ENCODE measurements at regions not wholly inside any gene's neighbourhood (a gene's known extent, or its start where the extent isn't known, plus 50 kb on each side); places are given as distances from the start of the nearest gene placed in this dataset.

DNA sequence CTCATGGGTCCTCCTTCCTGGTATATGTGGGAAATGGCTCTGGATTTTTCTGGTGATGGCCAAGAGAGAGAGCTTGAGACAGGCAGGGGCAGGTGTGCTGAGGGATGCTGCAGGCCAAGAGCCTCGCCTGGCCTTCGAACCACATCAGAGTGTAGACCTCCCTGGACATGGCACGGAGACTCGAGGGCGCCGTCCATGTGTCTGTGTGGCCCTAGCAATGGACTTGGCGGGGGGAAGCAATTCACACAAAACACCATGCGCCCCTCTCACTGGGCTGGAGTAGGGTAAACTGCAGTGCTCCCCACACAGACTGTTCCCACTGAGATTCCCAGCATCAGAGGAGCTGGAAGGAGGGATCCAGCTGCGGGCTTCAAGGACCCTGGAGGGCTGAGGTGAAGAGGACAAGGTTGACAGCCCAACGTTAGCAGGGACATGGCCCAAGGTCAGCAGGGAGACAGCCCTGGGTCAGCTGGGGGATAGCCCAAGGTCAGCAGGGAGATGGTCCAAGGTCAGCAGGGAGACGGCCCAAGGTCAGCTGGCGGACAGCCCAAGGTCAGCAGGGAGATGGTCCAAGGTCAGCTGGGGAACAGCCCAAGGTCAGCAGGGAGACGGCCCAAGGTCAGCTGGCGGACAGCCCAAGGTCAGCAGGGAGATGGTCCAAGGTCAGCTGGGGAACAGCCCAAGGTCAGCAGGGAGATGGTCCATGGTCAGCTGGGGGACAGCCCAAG, 75.4 kb upstream of the HDAC4 start:
- in situ Hi-C loops (cut with MboI) (no loop called here), intact Hi-C loops (cut with micrococcal nuclease) (no loop called here)
- WGBS (ENCODE audit: insufficient coverage, low coverage, missing lambda C conversion rate) = 23% methylated on average over 12 of the region's 14 CpGs
- H3K9me1 ChIP-seq (ENCODE audit: control insufficient read depth, insufficient read depth, low read length) = no peaks in the 10 kb centered on the region
- FAIRE-seq (no peak), DNase-seq (ENCODE audit: extremely low read depth in 1 of 4, low spot score in 3 of 4) (no peak), ATAC-seq (no peak)
- H2AFZ ChIP-seq (ENCODE audit: low read depth, low read length) = no peak overlapping the region
- no TSS peak for BruUV-seq (replicated peaks)
- H3K4me2 ChIP-seq (ENCODE audit: insufficient read depth, low read length) = no peak overlapping the region
- H3K36me3 ChIP-seq (ENCODE audit: control insufficient read depth, insufficient read depth, low read length) = no peaks in the 10 kb centered on the region
- no peak overlapping the region for H3K27ac ChIP-seq (ENCODE audit: extremely low read depth, low read depth, low read length)
- no peaks in the 10 kb centered on the region; the same call in 1 of the 2 replicates for H4K20me1 ChIP-seq (replicated peaks; ENCODE audit: control insufficient read depth, insufficient read depth, low read length)
- peaks cover 0 to 29% of the 10 kb centered on the region in 2 experiments; a peak in 2 of 5 replicates for H3K27me3 ChIP-seq (ENCODE audit: control insufficient read depth in 2 of 2, insufficient read depth in 2 of 2, low read length in 2 of 2)
- H3K79me2 ChIP-seq (ENCODE audit: control insufficient read depth, insufficient read depth, low read length) = no peaks in the 10 kb centered on the region
- no peaks in the 10 kb centered on the region; a peak in 1 of 5 replicates for H3K4me1 ChIP-seq (replicated peaks in 1 of 2; ENCODE audit: control insufficient read depth in 2 of 2, insufficient read depth in 2 of 2, low read length in 2 of 2)
- no peaks in the 10 kb centered on the region for H3K9me3 ChIP-seq (replicated peaks; ENCODE audit: control insufficient read depth, insufficient read depth, low read depth, low read length)
- TF ChIP-seq ESRRA (IDR thresholded peaks at IDR 0.05; ENCODE audit: borderline replicate concordance, low read depth) (peak; percentile 73), KAT2B (IDR thresholded peaks at IDR 0.05; ENCODE audit: low read depth, low read length) (no peak)
- no peak overlapping the region for H3K4me3 ChIP-seq
- CTCF ChIA-PET (ENCODE audit: low intra/inter-chr PET ratio) = no interaction called here
- H3K9ac ChIP-seq (ENCODE audit: insufficient read depth in 1 of 2, low read depth in 2 of 2, low read length in 2 of 2) = no peak overlapping the region
- POLR2A ChIA-PET = no interaction called here

GRCh38 chr2:239475161-239476028, 74.6 kb upstream of the HDAC4 start:
- FAIRE-seq = no peak
- H3K27me3 ChIP-seq (ENCODE audit: control insufficient read depth in 2 of 2, insufficient read depth in 2 of 2, low read length in 2 of 2) = peaks cover 0 to 25% of the 10 kb centered on the region in 2 experiments; a peak in 2 of 5 replicates
- DNase-seq (ENCODE audit: extremely low read depth in 1 of 4, low spot score in 3 of 4) = no peak
- no peaks in the 10 kb centered on the region; the same call in 1 of the 2 replicates for H4K20me1 ChIP-seq (replicated peaks; ENCODE audit: control insufficient read depth, insufficient read depth, low read length)
- 0% methylated on average over 9 of the region's 13 CpGs for WGBS (ENCODE audit: insufficient coverage, low coverage, missing lambda C conversion rate)
- in situ Hi-C loops (cut with MboI) (no loop called here), intact Hi-C loops (cut with micrococcal nuclease) (no loop called here)
- H3K4me3 ChIP-seq = no peak overlapping the region
- no peaks in the 10 kb centered on the region for H3K36me3 ChIP-seq (ENCODE audit: control insufficient read depth, insufficient read depth, low read length)
- no peak overlapping the region for H2AFZ ChIP-seq (ENCODE audit: low read depth, low read length)
- no peak for ATAC-seq
- no peaks in the 10 kb centered on the region; a peak in 1 of 5 replicates for H3K4me1 ChIP-seq (replicated peaks in 1 of 2; ENCODE audit: control insufficient read depth in 2 of 2, insufficient read depth in 2 of 2, low read length in 2 of 2)
- BruUV-seq (replicated peaks) = no TSS peak
- no peak overlapping the region for H3K27ac ChIP-seq (ENCODE audit: extremely low read depth, low read depth, low read length)
- TF ChIP-seq NUFIP1 (IDR thresholded peaks at IDR 0.05; ENCODE audit: partially characterized antibody) (no peak), CBX3 (IDR thresholded peaks at IDR 0.05; ENCODE audit: borderline replicate concordance in 1 of 2, low read length in 2 of 2) (no peak), TBL1XR1 (IDR thresholded peaks at IDR 0.05; ENCODE audit: low read length in 2 of 2) (no peak), ZNF354B (CRISPR knock-in tag; IDR thresholded peaks at IDR 0.05) (no peak), ZBTB8A (IDR thresholded peaks at IDR 0.05; ENCODE audit: partially characterized antibody) (no peak), PHB2 (IDR thresholded peaks at IDR 0.05; ENCODE audit: low read depth) (no peak), GABPB2 (CRISPR knock-in tag; conservative IDR thresholded peaks at IDR 0.05) (no peak), MIER1 (IDR thresholded peaks at IDR 0.05; ENCODE audit: low read depth) (no peak), CREB3 (tag; conservative IDR thresholded peaks at IDR 0.05; ENCODE audit: low read depth) (no peak)
- no peak overlapping the region for H3K4me2 ChIP-seq (ENCODE audit: insufficient read depth, low read length)
- H3K9me3 ChIP-seq (replicated peaks; ENCODE audit: control insufficient read depth, insufficient read depth, low read depth, low read length) = no peaks in the 10 kb centered on the region
- H3K9me1 ChIP-seq (ENCODE audit: control insufficient read depth, insufficient read depth, low read length) = no peaks in the 10 kb centered on the region
- CTCF ChIA-PET (ENCODE audit: low intra/inter-chr PET ratio) = no interaction called here
- no peaks in the 10 kb centered on the region for H3K79me2 ChIP-seq (ENCODE audit: control insufficient read depth, insufficient read depth, low read length)
- POLR2A ChIA-PET = no interaction called here
- H3K9ac ChIP-seq (ENCODE audit: insufficient read depth in 1 of 2, low read depth in 2 of 2, low read length in 2 of 2) = no peak overlapping the region
